GM18858 (cell line): ENCODE measurements at regions not wholly inside any gene's neighbourhood (a gene's known extent, or its start where the extent isn't known, plus 50 kb on each side); places are given as distances from the start of the nearest gene placed in this dataset.

ENCODE experiments used
- ATAC-seq: cut with Tn5 transposase; IDR thresholded peaks from one replicate; pipeline ENCODE4 v1.9.1; 2021; ENCODE audit not compliant: unreplicated experiment

DNA sequence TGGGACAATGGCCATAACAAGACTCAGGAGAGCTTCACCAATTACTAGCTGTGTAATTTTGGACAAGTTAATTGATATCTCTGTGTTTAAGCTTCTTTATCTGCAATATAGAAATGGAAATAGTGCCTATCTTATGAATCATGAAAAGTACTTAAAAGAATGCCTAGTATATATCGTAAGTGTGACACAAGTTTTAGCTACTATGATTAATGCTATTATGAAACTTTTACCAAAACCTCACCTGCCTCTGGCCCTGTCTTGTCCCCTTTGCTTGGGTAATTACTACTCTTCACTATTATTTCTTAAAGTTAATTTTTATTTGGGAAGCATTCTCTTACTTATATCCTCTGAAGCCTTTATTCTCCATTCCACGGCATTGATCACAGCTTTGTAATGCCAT lies 75.0 kb upstream of the NETO1 start:
- no peak for ATAC-seq

GRCh38 chr18:72940986-72941385 lies 73.2 kb upstream of the NETO1 start:
- ATAC-seq = no peak

- no peak for ATAC-seq
Observed at GRCh38 chr18:72940509-72940908, 72.7 kb upstream of the NETO1 start.

GRCh38 chr18:72935744-72936143 lies 68.0 kb upstream of the NETO1 start:
- ATAC-seq = no peak

DNA sequence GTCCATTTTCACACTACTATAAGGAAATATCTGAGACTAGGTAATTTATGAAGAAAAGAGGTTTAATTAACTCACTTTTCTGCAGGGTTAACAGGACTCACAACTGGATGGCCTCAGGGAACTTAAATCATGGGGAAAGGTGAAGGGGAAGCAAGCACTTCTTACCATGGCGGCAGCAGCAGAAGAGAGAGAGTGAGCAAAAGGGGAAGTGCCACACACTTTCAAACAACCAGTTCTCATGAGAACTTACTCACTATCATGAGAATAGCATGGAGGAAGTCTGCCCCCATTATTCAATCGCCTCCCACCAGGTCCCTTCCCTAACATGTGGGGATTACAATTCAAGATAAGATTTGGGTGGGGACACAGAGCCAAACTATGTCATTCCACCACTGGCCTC lies 55.1 kb upstream of the NETO1 start:
- no peak for ATAC-seq
